Subcutaneous abdominal adipose tissue (tissue), 5 donors: ENCODE measurements at regions not wholly inside any gene's neighbourhood (a gene's known extent, or its start where the extent isn't known, plus 50 kb on each side); places are given as distances from the start of the nearest gene placed in this dataset.

Experiments
- H3K27ac ChIP-seq: one replicate; pipeline ENCODE4 v1.7.0; 2013; ENCODE audit warnings: low read depth, mild to moderate bottlenecking, inconsistent platforms, low read length, moderate library complexity
- H3K27me3 ChIP-seq, 5 donors: one replicate each; pipeline ENCODE4 v1.7.0; 2013; ENCODE audit warnings: low read length in 5 of 5, inconsistent platforms in 1 of 5; ENCODE audit not compliant: control insufficient read depth in 5 of 5, insufficient read depth in 4 of 5
- H3K36me3 ChIP-seq, 5 donors: one replicate each; pipeline ENCODE4 v1.7.0; 2013; ENCODE audit warnings: low read length in 5 of 5; ENCODE audit not compliant: control insufficient read depth in 5 of 5, insufficient read depth in 5 of 5
- H3K4me1 ChIP-seq, 5 donors: one replicate each; pipeline ENCODE4 v1.7.0; 2013; ENCODE audit warnings: low read length in 5 of 5, mild to moderate bottlenecking in 3 of 5, moderate library complexity in 1 of 5; ENCODE audit not compliant: control insufficient read depth in 5 of 5, insufficient read depth in 5 of 5
- H3K4me3 ChIP-seq, 5 donors: one replicate each; pipeline ENCODE4 v1.7.0; 2013; ENCODE audit warnings: low read length in 5 of 5, low read depth in 1 of 5
- H3K9ac ChIP-seq, 5 donors: one replicate each; pipeline ENCODE4 v1.7.0; 2013; ENCODE audit warnings: low read length in 5 of 5, mild to moderate bottlenecking in 4 of 5, moderate library complexity in 3 of 5
- H3K9me3 ChIP-seq, 5 donors: one replicate each; pipeline ENCODE4 v1.7.0; 2013; ENCODE audit warnings: low read length in 5 of 5; ENCODE audit not compliant: control insufficient read depth in 5 of 5
- donor health status: healthy.
- donor health status: healthy.
- donor health status: healthy.
- donor health status: healthy.
- donor health status: healthy.

DNA sequence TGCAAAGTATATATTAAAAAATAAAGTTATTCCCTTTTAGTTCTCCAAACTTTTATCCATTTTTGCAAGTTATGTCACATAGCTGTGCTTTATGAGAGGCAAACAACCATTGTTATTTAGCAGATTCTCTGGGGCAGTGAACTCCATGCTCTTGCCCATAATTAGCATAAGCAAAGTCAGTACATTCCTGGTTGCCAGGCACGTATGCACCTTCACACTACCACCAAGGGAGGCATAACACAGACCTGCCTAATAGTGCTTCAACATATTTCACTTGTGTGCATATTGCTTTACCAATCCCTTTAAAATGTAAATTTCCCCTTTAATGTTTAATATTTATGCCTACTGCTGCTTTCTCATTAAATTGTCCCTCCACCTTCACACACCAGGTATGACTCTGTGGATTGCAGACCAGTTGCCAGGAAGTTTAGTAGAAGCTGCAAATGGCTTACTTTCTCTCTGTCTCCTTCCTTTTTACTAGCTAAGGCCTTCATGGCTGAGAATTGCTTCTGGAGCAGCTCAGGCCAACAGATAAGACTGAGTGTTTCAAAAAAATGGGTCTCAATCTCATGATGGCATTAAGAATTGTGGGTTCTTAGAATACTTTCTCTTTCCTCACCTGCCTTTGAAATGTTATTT, 388.2 kb downstream of the PRR16 start:
- H3K4me3 ChIP-seq: no peak overlapping the region
- H3K27me3 ChIP-seq: no peaks in the 10 kb centered on the region
- no peaks in the 10 kb centered on the region for H3K36me3 ChIP-seq
- no peak overlapping the region for H3K9ac ChIP-seq
- H3K27ac ChIP-seq: no peak overlapping the region
- H3K4me1 ChIP-seq: no peaks in the 10 kb centered on the region
- H3K9me3 ChIP-seq: peaks cover 0 to 5% (median 0%) of the 10 kb centered on the region in 5 donors

DNA sequence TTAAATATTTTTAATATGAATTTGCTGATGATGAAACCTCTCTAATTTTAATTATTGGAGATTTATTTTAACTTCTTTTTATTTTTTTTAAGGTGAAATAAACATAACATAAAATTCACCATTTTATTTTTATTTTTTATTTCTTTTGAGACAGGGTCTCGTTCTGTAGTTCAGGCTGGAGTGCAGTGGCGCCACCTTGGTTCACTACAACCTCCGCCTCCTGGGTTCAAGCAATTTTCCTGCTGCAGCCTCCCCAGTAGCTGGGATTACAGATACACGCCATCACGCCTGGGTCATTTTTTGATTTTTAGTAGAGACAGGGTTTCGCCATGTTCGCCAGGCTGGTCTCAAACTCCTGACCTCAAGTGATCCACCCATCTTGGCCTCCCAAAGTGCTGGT, 402.9 kb downstream of the PRR16 start:
- Histone ChIP-seq H3K36me3 (no peaks in the 10 kb centered on the region), H3K4me1 (no peaks in the 10 kb centered on the region), H3K4me3 (no peak overlapping the region), H3K9ac (no peak overlapping the region), H3K27me3 (no peaks in the 10 kb centered on the region), H3K9me3 (no peaks in the 10 kb centered on the region), H3K27ac (no peak overlapping the region)

DNA sequence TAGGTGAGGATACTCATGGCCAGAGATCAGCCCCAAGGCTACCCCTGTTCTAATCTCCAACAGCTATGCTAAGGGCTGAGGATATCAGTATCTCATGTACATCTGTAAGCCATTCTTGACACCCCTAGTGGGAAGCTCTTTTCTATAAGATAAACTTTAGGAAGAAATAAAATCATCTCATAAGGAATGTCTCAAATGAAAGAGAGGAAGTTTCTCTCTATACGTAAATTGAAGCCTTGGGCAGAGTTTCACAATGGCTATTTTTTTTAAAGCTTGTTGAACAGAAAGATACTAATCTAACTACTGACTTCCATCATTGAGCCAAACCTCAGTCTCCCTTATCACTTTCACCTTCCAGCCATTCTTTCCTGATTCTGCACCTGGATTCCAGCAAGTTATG, 405.7 kb downstream of the PRR16 start:
- H3K27me3 ChIP-seq: no peaks in the 10 kb centered on the region
- no peak overlapping the region for H3K27ac ChIP-seq
- H3K4me3 ChIP-seq: no peak overlapping the region

GRCh38 chr5:120872297-120872696, 408.2 kb downstream of the PRR16 start:
- no peaks in the 10 kb centered on the region for H3K9me3 ChIP-seq
- peaks cover 0 to 3% (median 0%) of the 10 kb centered on the region in 5 donors for H3K4me1 ChIP-seq
- no peak overlapping the region for H3K4me3 ChIP-seq
- H3K27ac ChIP-seq: no peak overlapping the region
- no peaks in the 10 kb centered on the region for H3K27me3 ChIP-seq
- H3K36me3 ChIP-seq: no peaks in the 10 kb centered on the region
- no peak overlapping the region for H3K9ac ChIP-seq

More for the DNA sequence above, 405.7 kb downstream of the PRR16 start:
- Histone ChIP-seq H3K9me3 (no peaks in the 10 kb centered on the region), H3K36me3 (no peaks in the 10 kb centered on the region), H3K9ac (no peak overlapping the region), H3K4me1 (peaks cover 0 to 3% (median 0%) of the 10 kb centered on the region in 5 donors)

DNA sequence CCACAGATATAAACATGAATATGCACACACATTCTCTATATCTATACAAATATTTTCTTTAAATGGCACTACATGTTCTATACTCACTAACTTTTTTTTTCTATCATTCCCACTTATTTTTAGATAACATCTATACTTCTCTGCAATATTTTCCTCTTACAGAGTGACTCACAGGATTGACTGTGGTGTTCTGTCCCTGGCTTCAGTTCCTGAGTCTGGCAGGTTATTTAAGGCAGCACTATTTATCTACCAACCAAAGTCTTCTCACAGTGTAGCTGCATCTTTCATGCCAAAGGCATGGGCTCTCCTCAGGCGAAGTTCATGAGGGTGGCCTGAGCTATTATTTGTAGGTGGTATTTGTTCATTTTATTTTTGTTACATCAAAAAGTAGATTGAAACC, 409.0 kb downstream of the PRR16 start:
- H3K4me3 ChIP-seq: no peak overlapping the region
- H3K9ac ChIP-seq: no peak overlapping the region

DNA sequence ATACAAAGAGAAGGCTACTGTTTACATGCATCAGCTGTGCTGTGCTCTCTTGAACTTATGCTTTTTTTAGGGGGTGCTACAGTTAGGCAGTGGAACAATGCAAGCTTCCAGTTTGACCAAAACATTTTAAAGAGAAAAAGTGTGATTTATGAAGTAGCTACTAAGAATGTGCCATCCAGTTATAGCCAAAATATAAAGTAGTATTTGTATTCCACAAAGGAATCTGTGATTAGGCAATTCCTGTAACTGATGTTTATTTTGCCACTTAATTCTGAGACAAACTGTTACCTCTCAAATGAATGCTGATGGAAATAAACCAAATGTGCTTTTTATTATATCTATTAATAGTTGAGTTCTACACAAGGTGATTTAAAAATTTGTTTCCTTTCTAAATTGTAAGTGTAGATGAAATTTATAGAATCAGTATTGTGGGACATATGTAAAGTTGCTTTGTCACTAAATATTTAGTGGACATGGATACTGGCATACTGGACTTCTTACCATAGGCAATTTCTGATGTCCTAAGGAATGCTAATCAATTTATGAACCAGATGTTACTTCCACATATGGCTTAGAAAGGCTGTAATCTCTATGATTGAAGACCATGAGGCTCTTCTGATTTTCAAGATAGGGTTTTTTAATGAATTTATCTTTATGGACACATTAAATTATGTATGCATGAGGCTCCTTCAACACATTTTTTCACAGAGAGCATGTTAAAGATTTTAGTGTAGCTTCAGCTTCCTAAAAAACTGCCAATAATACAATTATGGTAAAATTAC, 410.2 kb downstream of the PRR16 start:
- no peaks in the 10 kb centered on the region for H3K27me3 ChIP-seq
- H3K27ac ChIP-seq: no peak overlapping the region
- H3K9me3 ChIP-seq: no peaks in the 10 kb centered on the region
- H3K4me1 ChIP-seq: peaks cover 0 to 3% (median 0%) of the 10 kb centered on the region in 5 donors
- H3K9ac ChIP-seq: no peak overlapping the region
- no peak overlapping the region for H3K4me3 ChIP-seq
- H3K36me3 ChIP-seq: no peaks in the 10 kb centered on the region

More for the DNA sequence above, 409.0 kb downstream of the PRR16 start:
- H3K9me3 ChIP-seq: no peaks in the 10 kb centered on the region
- H3K27ac ChIP-seq: no peak overlapping the region
- no peaks in the 10 kb centered on the region for H3K27me3 ChIP-seq
- H3K4me1 ChIP-seq: peaks cover 0 to 3% (median 0%) of the 10 kb centered on the region in 5 donors
- H3K36me3 ChIP-seq: no peaks in the 10 kb centered on the region

- no peak overlapping the region for H3K9ac ChIP-seq
- H3K4me3 ChIP-seq: no peak overlapping the region
- H3K9me3 ChIP-seq: no peaks in the 10 kb centered on the region
Observed at GRCh38 chr5:120882038-120882775, 418.1 kb downstream of the PRR16 start.

DNA sequence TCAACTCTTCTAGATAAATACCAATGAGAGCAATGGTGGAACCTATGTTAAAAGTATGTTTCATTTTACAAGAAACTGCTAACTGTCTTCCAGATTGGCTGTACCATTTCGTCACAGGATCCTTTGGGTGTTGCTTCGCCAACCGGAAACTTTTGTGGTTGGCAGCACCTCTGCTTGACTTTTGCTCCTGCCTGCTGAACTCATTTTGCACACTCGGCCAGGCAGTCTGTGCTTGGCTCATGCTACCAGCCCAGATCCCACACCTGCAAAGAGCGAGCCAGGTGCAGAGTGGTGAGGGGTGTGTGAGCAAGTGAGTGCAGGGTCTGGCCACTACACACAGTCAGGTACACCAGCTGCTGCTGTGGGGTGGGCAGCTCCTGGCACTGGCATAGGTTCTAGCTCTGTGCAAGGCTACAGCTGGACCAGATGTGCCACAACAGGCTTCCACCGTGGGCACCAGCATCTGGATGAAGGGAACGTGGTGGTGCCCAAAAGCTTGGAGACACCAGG, 422.3 kb downstream of the PRR16 start:
- Histone ChIP-seq H3K27ac (no peak overlapping the region), H3K27me3 (no peaks in the 10 kb centered on the region), H3K4me1 (no peaks in the 10 kb centered on the region), H3K9ac (no peak overlapping the region), H3K36me3 (no peaks in the 10 kb centered on the region), H3K9me3 (no peaks in the 10 kb centered on the region), H3K4me3 (no peak overlapping the region)

More at GRCh38 chr5:120882038-120882775, 418.1 kb downstream of the PRR16 start:
- Histone ChIP-seq H3K27me3 (no peaks in the 10 kb centered on the region), H3K4me1 (no peaks in the 10 kb centered on the region), H3K27ac (no peak overlapping the region), H3K36me3 (no peaks in the 10 kb centered on the region)

GRCh38 chr5:120895660-120896059, 431.6 kb downstream of the PRR16 start:
- H3K4me1 ChIP-seq: no peaks in the 10 kb centered on the region
- no peak overlapping the region for H3K4me3 ChIP-seq
- H3K27me3 ChIP-seq: no peaks in the 10 kb centered on the region
- no peak overlapping the region for H3K27ac ChIP-seq
- no peaks in the 10 kb centered on the region for H3K36me3 ChIP-seq
- no peak overlapping the region for H3K9ac ChIP-seq
- H3K9me3 ChIP-seq: no peaks in the 10 kb centered on the region

GRCh38 chr5:120901199-120901598, 437.1 kb downstream of the PRR16 start:
- Histone ChIP-seq H3K36me3 (no peaks in the 10 kb centered on the region), H3K27me3 (no peaks in the 10 kb centered on the region), H3K4me3 (no peak overlapping the region)

More at GRCh38 chr5:120901199-120901598, 437.1 kb downstream of the PRR16 start:
- no peak overlapping the region for H3K27ac ChIP-seq
- H3K9ac ChIP-seq: no peak overlapping the region
- H3K4me1 ChIP-seq: no peaks in the 10 kb centered on the region
- no peaks in the 10 kb centered on the region for H3K9me3 ChIP-seq
